ENCODE measurements at regions not wholly inside any gene's neighbourhood (a gene's known extent, or its start where the extent isn't known, plus 50 kb on each side); places are given as distances from the start of the nearest gene placed in this dataset.

DNA sequence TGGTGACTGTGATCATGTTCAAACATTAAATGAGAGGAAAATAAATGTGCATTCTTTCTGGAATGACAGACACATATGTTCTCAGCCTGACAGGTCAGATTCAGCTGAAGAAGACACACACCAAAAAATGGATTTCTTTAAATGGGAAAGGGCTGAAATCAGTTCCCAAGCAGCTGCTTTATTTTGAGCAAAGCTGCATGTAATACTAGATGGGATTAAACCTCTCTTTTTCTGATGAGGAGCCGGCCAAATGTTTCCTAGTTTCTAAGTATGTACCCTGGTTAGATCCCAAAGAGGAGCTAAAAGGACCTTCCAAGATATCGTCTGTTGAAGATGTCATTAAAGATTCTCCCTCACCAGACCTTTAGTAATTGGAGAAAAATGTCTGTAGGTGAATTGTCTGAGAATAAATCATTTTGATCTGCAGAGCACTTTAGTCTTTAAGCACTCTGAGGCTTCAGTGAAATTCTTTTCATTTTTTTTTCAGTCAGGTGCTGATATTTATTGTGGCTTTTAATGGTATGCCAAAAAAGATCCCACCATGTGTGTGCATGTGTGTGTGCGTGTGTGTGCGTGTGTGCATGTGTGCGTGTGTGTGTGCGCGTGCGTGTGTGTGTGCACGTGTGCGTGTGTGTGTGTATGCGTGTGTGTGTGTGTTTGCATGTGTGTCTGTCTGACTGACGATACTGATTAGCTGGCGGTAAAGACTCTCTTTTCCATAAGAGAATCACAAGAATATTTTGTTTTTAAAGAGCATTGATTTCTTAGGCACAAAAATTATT lies 175.8 kb downstream of the IRS1 start:
- FAIRE-seq = no peak
- DNase-seq (ENCODE audit: extremely low spot score, insufficient read length, low read depth) = no peak

DNA sequence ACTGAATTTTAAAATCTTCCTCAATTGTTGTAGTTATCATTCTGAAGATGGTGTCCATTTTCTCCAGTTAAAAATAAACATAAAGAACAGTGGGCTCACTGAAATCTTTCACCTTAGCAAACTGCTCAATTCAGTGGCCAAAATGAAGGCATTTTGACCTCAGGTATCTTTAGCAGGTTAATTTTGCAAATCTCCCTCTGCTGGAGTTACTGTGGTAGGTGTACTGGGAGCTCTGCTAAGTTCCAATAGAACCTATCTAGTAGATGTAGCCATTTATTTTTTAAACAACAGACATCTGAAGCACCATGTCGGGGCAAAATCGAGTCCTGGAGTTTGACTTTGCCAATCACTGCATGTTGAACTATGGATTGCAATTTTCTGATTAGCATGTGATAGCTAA lies 177.1 kb downstream of the IRS1 start:
- DNase-seq (ENCODE audit: extremely low spot score, insufficient read length, low read depth) = no peak
- no peak for FAIRE-seq

DNA sequence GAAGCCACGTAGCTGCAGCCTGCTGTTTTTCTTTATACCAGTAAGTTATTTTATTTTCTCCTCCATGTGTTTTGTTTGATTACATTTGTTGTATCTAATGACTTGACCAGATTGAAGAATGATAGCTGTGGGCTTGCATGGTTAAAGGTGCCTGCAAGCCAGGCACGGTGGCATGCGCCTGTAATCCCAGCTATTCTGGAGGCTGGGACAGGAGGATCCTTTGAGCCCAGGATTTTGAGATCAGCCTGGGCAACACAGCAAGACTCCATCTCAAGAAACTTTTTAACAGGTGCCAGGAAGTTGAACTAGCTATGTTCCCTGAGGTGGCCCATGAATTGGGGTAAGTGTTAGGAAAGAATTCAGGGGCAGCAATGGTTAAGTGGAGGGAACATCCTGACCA lies 179.4 kb downstream of the IRS1 start:
- DNase-seq (ENCODE audit: extremely low spot score, insufficient read length, low read depth) (no peak), FAIRE-seq (no peak)

DNA sequence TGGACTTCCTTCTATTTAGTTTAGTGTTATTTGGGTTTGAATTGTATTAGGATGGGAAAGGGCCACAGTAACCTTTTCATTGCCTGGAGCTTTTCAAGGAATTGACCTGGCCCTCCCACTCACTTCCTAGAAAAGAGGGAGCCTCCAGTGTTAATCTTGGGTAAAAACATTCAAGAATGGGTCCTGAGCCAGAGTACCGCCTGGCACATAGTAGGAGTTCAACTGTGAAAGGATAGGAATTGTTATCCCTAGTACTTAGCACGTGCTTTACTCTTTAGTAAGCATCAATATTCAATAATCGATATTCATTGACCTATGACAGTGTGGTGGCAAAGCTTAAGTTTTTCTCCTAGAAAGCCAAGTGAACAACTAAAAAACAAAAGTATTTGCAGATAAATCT lies 179.9 kb downstream of the IRS1 start:
- no peak for FAIRE-seq

DNA sequence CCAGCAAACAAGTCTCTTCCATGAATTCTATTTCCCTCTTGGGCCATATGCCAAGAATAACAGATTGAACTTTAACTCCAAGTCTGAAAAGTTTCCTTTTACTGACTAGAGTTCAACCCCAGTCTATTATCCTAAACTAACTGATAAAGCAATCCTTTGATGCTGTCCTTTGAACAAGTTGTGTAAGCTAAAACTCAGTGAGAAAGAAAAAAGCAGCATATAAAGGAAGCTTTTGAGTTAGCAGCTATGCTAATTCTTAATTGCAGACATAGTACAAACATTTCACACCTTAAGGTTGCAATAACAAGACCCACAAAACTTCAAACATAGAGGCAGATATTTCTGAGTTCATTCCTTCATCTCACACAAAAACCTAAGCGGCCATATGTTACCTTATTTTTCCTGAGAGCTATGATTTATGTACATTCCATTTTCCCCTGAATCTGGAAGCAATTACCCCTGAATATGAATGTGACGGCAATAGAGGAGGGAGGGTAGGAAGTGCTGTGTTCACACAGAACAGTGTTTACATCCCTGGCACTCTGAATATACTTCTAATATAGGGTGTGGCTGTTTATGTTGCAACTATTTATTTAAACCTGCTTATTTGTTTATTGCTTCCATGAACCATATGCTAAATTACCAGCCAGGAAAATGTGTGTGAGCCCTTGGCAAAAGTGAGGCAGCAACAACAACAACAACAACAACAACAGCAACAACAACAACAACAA lies 180.6 kb downstream of the IRS1 start:
- DNase-seq (ENCODE audit: extremely low spot score, insufficient read length, low read depth) (no peak), FAIRE-seq (no peak)

More for the DNA sequence above, 179.9 kb downstream of the IRS1 start:
- no peak for DNase-seq (ENCODE audit: extremely low spot score, insufficient read length, low read depth)

DNA sequence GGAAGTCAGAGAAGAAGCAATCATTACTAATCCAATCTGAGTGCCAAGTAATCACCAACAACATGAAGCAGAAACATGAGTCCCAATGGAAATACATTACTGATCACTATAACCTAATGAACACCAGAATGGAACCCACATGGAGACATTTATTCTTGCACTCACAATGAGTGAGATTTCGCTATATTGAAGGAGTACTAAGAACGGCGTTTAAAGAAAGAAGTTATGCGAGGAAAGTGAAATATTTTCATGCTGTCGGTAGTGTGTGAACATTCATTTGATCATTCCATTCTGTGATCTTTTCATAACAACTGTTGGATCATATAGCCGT lies 181.1 kb downstream of the IRS1 start:
- no peak for DNase-seq (ENCODE audit: extremely low spot score, insufficient read length, low read depth)
- FAIRE-seq = no peak

DNA sequence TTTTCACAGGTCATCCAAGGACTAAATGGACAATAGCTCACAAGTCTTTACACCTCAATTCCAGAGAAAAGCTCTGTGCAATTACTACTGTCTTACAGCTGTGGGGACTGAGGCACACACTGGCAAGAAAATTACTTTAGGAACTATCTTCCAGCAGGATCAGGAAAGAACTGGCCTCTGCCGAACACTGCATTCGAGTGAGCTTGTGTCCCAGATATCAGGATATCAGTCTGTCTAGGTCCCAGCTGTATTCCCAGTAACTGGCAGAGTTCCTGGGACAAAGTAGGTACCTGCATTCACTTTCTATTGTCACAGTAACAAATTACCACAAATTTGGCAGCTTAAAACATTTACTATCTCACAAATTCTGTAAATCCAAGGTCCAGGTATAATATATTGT lies 183.7 kb downstream of the IRS1 start:
- FAIRE-seq = no peak

DNA sequence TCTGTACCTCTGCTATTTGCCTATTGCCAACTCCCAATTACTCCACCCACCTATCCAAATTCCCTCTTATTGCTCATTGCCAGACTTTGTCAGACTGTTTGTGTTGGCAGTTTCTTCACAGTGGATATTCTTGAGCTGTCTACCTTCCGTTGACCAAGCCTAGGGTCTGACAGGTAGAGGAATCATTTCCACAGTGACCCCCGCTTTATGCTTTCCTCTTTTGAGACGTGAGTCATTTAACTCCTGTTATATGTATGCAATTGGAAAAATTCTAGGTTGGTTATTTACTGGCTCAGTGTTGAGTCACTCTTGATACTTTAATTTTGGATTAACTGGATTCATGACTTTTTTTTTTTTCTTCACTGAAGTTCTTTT lies 187.7 kb downstream of the IRS1 start:
- FAIRE-seq (no peak), DNase-seq (ENCODE audit: extremely low spot score, insufficient read length, low read depth) (no peak)

More for the DNA sequence above, 183.7 kb downstream of the IRS1 start:
- no peak for DNase-seq (ENCODE audit: extremely low spot score, insufficient read length, low read depth)

DNA sequence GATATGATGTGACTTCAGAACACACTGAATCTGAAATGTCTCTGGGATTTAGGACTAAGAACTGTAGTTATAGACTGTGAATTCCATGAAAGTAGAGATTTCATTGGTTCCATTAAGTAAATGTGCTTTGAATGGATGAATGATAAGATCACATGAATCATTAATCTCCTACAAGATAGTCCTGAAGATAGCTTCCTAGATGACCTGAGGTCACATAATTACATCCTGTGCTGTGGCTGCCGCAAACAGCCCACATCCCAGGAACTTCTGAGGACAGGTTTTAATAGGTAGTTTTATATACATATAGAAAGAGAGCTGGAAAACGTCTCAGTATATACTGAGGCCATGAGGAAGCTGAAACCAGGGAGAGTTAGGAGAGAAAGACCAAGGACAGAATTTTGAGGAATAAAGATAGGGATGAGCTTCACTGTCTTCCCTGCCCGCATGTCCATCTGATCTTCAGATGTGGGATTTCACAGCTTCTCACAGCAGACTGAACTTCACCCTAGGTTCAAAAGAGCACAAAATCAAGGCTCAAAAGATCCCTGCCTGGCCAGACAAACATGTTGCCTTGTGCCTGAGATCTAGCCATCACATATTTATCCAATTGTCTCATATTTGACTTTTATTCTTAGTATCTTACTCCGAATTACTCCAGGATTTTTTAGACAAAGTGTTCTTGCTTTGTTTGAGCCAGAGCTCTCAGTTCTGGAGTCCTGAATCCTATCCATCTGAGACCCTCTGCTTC lies 188.2 kb downstream of the IRS1 start:
- no peak for DNase-seq (ENCODE audit: extremely low spot score, insufficient read length, low read depth)
- no peak for FAIRE-seq

DNA sequence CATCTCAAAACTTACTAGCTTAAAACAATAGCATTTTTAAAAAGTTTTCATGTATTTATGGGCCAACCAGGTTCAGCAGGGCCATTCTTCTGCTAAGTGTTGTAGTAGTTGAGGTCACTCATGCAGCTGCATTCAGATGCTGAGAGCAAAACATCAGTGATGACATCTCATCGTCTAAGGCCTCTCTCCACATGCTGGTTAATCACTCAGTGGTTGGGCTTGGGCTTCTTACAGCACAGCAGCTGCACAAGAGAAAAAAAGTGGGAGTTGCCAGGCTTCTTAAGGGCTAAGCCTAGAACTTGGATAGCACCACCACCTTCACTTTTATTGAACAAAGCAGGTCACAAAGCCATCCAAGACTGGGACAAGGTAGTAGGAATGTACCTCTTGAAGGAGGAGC lies 190.3 kb downstream of the IRS1 start:
- DNase-seq (ENCODE audit: extremely low spot score, insufficient read length, low read depth) (no peak), FAIRE-seq (no peak)

DNA sequence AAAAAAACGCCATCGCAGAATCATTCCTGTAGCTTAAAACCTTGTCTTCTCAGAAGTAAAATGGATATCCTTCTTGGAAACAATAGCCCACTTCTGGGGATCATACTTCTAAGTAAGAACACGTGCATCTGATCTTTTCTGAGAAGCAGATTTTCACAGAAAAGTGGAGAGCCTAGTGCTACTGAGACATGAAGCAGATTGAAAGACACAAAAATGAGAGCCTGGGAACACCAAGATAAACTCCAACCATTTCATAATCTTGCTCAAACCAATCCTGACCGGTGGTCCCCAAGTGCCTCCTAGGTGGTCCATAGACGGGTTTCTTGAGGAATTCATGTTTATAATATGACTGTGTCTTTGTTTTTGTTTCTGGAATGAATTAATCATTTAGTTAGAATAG lies 191.2 kb downstream of the IRS1 start:
- FAIRE-seq = no peak
- no peak for DNase-seq (ENCODE audit: extremely low spot score, insufficient read length, low read depth)

DNA sequence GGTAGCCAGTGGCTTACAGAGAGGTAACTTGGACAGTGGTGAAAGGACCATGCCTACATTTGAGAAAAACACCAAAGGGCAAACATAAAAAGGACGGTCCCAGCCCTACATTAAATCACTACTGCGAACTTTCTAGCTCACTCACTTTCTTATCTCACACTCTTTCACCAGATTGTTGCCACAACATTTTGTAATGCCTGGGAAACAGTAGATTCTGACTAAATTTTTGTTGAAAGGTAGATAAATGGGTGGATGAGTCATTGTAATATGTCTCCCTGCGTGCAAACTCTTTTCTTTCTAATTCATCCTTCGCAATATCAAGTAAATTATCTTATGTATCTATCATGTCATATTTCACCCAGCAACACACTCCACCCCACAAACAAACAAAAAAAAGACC lies 192.2 kb downstream of the IRS1 start:
- FAIRE-seq = no peak
- no peak for DNase-seq (ENCODE audit: extremely low spot score, insufficient read length, low read depth)

DNA sequence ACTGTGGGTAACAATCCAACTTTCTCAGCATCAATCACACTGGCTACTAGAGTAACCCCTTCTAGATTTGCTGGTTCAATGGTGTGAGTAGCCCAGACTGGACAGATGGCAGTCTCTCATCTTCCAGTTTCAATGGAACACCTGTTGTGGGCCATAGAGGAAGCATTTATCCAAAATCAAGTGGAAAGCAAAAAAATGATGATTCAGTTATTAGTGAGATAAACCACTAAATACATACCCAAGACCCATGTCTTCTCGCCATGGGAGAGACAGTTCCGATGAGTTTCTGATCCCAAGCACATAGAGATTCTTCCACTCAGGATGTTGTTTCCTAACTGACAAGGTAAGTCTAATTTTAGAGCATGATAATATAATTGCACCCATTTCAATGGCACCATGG lies 194.0 kb downstream of the IRS1 start:
- DNase-seq (ENCODE audit: extremely low spot score, insufficient read length, low read depth) (no peak), FAIRE-seq (no peak)

DNA sequence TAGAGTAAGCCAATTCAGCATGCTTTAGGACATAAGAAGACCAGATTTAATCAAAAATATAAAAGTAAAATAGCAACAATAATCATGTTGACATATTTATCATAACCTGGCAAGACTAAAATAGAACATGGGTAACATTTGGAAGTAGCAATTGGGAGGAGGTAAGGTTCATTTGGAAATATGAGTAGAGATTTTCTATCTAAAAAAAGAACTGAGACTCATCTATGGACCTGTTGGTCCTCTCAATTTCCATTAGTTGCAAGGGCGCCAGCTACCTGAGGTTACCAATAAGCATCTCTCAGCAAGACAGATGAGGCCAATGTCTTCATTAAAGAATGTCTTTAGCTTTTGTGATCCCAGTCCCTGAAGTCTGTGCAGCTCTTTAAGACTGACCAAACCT lies 196.0 kb downstream of the IRS1 start:
- no peak for DNase-seq (ENCODE audit: extremely low spot score, insufficient read length, low read depth)
- FAIRE-seq = no peak

DNA sequence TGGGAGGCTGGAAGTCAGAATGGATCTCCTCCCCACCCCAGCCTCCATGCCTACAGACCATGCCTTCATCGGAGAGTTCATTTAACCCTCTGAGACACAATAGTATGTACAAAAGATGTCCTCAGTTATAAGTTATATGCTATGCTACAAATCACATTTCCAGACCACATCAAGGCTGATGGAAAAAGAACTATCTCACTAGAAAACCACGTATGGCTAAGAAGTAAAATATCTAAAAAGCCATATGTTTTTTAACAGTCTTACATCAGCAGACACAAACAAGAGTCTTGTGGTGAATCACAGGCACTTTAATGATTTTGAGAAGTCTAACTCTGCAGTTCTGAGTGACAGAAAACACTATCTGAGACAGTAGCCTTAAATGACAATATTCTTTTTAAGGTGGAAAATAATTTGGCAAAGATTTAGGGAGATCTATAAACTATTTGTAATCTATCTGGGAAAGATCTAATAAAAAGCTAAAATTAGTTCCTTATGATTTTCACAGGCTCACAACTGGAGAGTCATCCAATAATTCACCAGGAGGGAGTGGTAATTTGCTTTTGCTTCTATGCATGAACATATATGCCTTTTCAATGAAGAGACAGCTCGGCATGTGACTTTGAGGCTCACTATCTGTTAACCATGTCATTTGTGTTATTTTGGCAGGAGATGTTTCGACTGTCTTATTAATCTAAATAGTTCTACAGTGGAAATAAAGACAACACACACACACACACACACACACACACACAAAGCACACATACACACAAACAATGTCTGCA lies 197.5 kb downstream of the IRS1 start:
- no peak for FAIRE-seq
- DNase-seq (ENCODE audit: extremely low spot score, insufficient read length, low read depth) = no peak

DNA sequence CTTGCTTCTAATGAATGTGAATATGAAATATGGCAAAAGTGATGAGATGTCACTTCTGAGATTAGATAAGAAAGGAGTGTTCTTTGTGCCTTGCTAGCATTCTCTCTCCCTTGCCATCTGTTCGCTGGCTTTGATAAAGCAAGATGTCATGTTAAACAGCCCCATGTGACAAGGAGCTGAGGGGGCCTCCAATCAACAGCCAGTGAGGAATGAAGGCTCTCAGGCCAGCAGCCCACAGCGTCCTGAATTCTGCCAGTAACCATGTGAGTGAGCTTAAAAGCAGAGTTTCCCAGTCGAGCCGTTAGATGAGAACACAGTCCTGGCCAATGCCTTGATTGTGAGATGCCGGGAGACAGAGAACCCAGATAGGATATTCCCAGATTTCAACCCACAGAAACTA lies 198.8 kb downstream of the IRS1 start:
- FAIRE-seq (no peak), DNase-seq (ENCODE audit: extremely low spot score, insufficient read length, low read depth) (no peak)

DNA sequence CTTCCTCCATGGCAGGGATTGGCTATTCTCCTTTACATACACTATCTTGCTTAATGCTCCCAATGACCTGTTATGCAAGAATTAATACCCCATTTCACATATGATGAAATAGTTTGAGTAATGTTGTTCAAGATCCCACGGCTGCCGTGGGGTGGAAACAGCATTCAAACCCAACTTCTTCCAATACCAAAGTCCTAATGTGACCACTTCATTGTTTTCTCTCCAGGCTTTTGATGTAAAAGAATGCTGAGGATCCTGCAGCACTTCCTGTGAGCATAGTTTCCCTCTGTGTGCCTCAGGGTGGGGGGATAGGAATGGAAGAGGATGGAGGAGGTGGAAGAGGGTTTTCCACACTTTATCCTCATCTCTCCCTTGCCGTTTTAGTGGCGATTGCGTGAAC lies 199.4 kb downstream of the IRS1 start:
- FAIRE-seq (no peak), DNase-seq (ENCODE audit: extremely low spot score, insufficient read length, low read depth) (no peak)

DNA sequence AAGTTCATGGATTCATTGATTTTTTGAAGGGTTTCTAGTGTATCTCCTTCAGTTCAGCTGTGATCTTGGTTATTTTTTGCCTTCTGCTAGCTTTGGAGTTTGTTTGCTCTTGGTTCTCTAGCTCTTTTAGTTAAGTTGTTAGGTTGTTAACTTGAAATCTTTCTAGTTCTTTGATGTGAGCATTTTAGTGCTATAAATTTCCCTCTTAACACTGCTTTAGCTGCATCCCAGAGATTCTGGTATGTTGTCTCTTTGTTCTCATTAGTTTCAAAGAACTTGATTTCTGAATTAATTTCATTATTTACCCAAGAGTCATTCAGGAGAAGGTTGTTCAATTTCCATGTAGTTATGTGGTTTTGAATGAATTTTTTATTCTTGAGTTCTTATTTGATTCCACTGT lies 210.6 kb downstream of the IRS1 start:
- FAIRE-seq = no peak

DNA sequence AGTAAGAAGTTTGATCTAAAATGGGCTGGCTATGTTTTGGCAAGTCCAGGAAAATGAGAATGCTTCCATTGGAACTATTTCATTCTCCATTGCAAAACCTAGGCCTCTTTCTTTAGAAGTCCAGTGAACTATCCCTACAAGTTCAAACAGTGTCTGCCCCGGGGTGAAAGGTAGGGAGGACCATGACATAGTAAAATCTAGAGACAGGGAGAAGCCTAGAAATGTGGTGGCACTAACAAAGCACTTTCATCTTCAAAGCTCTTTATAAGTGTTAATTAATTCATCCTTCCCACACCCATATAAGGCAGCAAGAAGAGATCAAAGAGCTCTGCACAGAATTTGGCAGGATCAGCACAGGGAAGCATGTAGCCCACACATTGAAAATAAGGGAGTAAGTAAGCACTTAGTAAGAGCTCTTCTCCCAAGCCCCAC lies 214.5 kb downstream of the IRS1 start:
- no peak for DNase-seq (ENCODE audit: extremely low spot score, insufficient read length, low read depth)
- FAIRE-seq = no peak

More for the DNA sequence above, 210.6 kb downstream of the IRS1 start:
- DNase-seq (ENCODE audit: extremely low spot score, insufficient read length, low read depth) = no peak

DNA sequence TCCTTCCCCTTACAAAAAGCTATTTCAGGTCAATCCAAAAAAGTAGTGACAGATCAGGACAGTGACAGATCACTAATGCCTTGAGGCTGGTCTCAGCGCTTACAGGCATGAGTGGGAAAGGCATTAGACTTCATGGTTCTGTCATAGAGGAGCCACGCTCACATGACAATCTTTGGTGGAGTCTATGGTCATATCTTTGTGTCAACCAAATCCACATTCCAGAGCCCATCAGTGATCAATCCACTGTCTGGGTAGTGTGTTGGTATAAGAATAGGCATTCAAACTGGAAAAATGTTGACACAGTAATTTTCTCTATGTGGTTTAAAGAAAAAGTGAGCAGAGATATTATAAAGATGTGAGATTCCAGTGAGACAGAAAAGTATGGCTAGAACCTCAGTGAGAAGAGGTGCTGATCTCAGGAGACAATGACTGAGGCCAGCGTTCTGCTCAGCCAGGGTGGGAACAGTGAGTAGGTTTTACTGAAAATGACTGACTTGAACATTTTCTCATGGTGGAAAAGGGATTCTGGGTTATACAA lies 215.0 kb downstream of the IRS1 start:
- FAIRE-seq = no peak
- DNase-seq (ENCODE audit: extremely low spot score, insufficient read length, low read depth) = no peak
